ENCODE measurements at regions not wholly inside any gene's neighbourhood (a gene's known extent, or its start where the extent isn't known, plus 50 kb on each side); places are given as distances from the start of the nearest gene placed in this dataset.
"Not testable (repeated sequence)": the region's sequence is repeated elsewhere in the genome, so short reads cannot be mapped to it uniquely, and the experiment has no call there.

DNA sequence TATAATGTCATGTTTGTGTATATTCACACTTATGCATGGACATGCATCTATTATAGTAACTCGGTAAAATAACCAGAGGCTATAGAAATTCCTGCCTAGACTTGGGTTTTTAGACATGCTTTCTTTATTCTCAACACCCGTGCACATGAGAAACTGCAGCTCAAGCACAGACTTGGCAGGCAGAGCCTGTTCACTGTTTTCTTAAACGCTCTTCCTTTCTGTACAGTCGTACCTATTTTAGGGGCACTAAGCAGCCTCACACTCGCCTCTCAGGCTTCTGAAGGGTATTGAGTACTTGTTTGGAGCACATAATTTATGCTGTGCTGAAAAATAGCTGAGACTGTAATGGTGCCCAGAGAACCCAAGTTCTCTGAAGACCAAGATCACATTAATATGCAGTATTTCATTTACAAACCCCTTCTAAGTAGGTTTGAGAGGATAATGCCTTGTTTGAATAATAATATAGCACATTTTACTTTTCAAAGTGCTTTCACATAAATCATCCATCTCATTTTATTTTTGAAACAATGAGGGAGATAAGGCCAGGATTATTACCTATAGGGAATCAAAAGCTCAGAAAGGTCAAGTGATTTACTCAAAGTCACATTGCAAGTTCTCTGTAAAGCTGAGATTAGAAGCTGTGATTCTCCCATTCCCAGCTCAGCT is 429.9 kb downstream of the SPRY2 start:
- no peak for DNase-seq

DNA sequence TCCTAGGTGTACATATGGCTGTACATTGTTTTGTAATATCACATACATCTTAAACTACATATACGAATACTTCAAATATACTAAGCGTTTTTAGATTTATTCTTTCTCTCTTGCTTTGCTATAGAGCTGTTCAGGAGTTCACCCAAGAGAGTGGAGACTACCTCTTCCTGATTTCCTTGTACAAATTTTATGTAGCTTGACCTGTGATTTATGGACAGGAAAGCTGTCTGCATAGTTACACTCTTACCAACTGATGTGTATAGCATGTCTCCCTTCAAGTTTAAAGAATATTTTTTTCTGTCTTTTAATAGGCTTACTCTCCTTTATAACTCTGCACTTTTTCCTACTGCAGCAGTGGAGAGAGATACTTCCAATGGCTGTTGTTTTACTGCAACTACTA is 428.7 kb downstream of the NDFIP2 start:
- DNase-seq, result no peak

DNA sequence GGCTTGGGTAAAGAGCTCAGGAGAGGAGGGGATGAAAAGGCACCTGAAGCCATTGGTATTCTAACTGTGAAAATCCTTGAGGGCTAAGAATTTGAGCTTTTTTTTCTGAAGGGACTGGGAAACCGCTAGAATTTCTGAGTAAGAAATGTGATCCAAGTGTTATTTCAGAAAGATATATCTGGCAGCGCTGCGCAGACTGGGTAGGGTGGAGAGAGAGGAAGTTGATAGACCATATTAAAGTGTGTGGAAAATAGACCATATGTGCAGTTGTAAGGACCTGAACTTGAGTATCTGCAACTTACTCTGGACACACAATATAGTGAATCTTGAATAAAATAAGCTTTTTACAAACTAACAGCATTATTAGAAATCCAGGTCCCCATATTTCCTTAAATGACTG is 427.4 kb downstream of the NDFIP2 start:
- DNase-seq, result no peak

DNA sequence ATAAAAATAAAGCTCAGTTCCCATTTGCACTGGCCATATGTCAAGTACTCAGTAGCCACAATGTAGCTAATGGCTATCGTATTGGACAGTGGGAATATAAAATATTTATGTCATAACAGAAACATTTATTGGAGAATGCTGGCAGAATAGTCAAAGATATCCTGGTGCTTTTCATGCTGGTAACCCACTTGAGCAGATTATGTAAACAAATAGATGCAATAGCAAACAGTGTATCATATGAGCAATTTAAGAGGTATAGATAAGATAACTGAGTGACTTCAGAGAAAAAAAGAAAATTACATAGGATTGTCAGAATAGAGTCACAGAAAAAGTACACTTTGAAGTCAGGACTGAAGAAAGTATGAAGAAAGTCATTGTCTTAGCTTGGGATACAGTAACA is 426.6 kb downstream of the NDFIP2 start:
- no peak for DNase-seq

DNA sequence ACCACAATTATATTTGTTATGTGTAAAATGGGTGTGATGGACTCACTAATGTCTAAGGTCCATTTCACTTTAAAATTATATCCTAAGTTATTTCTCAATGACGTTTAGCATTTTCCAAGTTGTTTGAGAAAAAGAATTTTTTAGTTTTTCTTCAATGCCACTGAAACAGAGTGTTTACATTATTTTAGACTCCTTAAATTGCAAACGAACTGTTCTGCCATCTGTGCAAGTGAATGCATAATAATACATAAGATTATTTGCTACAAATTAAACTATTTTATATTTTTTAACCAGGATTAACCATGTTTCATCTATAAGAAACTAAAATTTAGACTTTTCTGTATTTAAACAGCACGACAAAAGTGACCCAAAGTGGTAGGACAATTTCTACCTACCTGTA is 425.4 kb downstream of the NDFIP2 start:
- no peak for DNase-seq

DNA sequence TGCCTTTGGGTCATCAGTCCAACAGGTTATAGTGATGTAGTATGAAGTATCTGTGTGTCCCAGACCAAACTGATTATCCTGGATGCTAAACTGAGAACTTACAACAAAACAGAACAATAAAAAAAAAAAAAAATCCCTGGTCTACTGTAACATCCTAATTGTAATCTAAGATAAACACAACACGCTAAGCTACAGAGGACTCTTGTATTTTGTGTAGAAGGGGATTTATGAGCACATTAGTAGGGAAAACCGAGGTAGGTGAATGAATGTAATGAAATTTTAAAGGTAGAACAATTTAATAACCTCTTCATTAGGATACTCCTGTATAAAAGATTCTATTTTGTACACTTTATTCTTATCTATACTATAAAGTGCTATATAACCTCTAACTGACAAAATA is 424.1 kb downstream of the NDFIP2 start:
- no peak for DNase-seq

DNA sequence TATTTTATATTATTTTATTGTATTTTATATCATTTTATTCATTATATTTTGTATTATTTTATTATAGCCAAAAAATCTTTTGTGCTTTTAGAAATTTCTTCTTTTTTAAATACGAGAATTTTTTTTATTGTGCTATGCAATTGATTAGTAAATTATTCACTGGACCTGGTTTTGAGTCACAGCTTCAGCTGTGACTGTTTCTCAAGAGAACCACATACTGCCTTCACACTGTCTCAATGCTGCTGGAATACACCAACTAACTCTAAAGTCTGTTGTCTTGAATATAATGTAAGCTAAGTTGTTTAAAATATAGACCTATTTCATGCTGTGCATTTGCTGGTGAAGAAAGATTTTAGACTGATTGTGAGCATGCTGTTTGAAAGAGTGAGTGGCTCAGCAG is 423.6 kb downstream of the NDFIP2 start:
- DNase-seq, result no peak

DNA sequence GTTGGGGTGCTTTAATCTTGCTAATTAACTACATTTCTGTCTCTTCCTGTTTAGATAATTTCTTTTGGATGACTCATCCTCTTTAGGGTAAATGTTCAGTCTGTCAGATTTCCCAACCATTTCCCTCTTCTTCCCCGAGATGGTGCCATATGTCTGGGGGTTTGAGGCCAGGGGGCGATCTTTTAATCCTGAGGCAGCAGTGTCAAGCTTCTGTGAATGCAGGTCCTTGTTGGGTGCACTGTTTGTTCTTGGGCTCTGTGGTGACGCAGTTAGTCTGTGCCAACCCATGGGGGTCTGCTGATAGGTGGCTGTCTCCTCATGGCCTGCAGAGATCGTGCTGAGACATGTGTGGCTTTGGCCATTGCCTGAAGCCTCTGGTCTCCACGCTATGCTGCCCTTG is 420.4 kb downstream of the NDFIP2 start:
- DNase-seq, result peak in 3 of 4 experiments; percentile 22 to 52 (median 39)

DNA sequence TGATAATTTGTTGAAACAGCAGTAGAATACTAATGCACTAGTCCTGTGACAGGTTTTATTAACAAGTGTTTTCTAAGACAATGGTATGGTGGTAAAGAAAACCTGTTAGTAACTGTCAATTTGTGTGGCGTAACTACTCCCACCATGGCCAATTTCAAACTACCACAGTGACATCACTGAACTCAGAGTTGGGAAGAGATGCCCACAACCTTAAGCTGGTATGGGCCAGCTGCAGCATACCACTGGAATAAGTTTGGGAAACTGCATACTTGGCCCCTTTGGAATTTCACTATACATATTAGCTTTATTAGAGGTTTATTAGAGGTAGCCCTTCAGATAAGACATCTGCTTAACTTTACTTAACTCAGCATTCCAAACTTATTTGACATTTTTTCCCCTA is 419.4 kb downstream of the NDFIP2 start:
- DNase-seq, result peak in 1 of 4 experiments; percentile 8

DNA sequence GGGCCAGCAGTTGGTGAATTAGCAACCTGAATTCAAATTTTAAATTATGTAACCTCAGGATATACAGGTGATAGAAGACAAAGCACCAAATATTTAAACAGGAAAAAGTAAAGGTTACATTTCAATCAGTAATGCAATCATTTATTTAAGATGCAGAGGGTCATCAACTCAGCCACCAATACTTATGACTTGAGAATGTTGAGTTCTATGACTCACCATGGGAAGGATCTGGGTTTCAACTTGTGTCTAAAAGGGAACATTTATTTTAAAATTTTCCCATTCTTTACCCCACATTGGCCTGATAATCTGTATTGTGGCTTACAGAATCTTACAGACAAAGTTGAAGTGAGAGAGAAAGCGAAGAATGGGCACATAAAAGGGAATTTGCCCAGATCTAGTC is 418.0 kb downstream of the NDFIP2 start:
- DNase-seq, result no peak

DNA sequence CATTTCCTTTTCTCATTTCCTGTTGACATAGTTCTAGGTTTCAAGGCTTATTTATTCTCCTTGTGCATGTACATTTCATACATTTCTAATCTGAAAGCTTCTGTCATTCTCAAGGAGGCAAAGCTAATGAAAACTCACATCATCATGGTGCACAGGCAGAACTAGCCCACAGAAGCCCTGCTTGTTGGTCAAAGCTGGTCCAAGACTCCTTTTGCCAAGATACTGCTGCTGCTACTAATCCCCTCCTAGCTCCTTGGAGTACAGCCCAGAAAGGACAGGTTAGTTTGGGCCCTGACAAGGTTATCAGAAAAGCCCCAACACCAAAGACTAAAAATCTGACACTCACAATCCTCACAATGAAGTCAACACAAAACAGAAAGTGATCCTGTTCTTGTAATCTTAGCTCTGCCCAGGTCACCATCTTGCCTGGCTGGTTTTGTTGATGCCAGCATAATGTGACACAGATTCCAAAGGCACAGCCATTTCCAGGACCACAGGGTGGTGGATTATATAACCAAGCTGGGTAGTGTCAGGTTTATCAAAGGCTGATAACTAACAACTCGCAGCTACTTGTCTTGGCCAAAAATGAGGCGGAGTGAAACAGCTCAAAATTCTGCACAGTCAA is 417.4 kb downstream of the NDFIP2 start:
- DNase-seq, result no peak

DNA sequence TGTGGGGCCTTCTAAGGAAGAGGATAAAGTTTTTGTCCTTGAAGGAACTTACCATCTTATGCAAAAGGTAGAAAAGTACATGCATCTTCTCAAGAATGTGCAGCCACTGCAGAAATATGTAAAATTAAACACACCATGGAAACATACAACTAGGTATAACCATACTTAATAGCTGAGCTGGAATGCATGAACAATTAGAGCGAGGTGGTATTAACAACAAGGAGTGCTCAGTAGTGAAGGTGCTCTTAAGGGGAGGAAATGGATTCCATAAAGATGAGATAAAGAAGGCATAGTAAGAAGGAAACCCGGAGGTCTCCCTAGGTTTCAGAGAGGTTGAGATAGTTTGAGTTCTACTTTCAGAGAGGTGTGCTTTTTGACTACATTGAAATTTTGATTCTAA is 415.9 kb downstream of the NDFIP2 start:
- DNase-seq, result no peak

DNA sequence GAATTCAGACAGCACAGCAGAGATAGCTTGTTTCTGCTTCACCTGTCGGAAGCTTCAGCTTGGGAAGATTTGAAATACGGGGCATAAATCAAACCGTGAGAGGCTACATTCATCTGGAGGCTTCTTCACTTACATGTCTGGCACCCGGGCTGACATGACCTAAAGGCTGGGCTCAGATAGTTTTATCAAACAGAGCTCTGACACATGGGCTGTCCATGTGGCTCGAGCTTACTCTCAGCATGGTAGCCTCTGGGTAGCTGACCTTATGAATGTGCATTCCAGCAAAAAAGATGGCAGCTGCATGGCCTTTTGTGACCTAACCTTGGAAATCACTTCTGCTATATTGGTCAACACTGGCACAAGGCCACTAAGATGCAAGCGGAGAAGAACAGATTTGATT is 414.5 kb downstream of the NDFIP2 start:
- no peak for DNase-seq

DNA sequence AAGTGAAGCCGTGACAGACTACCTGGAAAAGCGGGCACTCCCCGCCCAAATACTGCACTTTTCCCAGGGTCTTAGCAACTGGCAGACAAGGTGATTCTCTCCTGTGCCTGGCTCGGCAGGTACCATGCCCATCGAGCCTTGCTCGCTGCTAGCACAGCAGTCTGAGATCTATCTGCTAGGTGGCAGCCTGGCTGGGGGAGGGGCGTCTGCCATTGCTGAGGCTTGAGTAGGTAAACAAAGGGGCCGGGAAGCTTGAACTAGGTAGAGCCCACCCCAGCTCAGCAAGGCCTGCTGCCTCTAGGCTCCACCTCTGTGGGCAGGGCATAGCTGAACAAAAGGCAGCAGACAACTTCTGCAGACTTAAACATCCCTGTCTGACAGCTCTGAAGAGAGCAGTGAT is 406.3 kb downstream of the NDFIP2 start:
- DNase-seq, result not testable (repeated sequence)

DNA sequence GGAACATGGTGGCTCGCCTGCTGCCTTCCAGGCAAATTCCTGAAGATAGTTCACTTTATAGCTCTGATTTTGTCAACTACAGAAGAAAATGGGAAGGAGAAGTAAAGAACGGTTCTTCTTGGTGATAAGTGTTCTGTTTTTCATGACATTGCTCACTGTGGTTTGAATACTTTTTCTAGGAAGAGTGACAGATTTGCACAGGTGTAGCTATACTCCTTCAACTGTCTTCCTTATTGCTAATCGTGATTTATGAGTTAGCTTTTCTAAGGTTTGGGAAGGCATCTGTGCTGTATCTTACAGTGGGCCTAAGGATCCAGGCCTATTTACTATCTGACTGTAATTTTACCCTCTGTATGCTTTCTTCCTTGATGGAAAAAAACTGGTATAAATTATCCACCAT is 405.6 kb downstream of the NDFIP2 start:
- DNase-seq, result peak in 2 of 4 experiments; percentile 10 to 30

DNA sequence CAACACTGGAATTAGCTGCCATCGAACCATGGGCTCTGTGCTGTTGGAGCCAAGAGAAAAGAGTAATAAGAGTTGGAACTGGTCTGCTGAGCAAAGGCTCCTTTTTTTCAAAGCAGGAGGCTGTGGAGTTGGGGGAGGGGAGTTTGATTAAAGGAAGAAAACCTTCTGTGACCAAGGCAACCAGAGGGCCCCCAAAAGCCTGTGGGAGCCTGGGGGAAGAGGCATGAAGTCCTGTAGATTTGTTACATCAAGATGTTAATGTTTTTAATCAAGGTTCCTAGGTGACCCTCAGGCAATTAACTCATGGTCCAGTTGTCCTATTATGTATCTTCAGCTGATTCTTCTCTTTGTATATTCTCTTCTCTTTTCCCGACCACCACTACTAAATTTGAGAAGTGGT is 403.9 kb downstream of the NDFIP2 start:
- no peak for DNase-seq

DNA sequence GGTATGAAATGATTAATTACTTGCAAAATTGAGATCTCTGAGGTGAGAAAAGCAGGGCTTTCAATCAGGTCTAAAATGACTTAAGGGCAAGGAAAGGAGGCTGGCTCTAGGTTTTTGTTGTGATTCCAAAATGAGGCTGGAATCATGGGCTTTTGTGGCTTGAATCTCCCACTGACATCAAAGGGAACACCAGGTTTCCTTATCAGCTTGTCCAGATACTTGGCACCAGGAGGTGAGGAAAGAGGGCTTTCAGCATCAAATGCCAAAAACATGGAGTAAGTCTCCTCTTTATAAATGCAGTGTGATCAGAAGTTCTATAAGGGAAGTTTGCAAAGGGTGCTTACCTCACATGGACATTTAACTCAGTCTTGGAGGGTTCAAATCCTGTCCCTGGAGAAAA is 402.3 kb downstream of the NDFIP2 start:
- DNase-seq, result no peak

DNA sequence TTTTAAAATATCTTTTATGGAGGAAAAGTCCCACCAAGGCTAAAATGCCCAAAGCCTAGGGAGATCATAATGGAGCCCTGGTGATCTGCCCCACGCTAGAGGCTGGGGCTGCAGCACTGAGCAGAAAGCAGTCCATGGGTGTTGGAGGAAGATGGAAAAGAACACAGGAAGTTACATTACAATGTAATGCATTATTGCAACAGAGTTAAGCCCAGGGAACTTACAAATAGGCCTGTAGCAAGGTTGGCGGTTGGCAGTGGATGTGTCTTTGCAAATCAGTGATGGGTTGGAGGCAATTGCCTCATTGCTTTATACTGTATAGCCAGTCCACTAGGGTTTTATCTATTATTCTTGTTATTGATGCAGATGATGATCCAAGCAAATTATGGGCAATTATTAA is 399.9 kb downstream of the NDFIP2 start:
- peak; percentile 46 to 83 (median 74) for DNase-seq

DNA sequence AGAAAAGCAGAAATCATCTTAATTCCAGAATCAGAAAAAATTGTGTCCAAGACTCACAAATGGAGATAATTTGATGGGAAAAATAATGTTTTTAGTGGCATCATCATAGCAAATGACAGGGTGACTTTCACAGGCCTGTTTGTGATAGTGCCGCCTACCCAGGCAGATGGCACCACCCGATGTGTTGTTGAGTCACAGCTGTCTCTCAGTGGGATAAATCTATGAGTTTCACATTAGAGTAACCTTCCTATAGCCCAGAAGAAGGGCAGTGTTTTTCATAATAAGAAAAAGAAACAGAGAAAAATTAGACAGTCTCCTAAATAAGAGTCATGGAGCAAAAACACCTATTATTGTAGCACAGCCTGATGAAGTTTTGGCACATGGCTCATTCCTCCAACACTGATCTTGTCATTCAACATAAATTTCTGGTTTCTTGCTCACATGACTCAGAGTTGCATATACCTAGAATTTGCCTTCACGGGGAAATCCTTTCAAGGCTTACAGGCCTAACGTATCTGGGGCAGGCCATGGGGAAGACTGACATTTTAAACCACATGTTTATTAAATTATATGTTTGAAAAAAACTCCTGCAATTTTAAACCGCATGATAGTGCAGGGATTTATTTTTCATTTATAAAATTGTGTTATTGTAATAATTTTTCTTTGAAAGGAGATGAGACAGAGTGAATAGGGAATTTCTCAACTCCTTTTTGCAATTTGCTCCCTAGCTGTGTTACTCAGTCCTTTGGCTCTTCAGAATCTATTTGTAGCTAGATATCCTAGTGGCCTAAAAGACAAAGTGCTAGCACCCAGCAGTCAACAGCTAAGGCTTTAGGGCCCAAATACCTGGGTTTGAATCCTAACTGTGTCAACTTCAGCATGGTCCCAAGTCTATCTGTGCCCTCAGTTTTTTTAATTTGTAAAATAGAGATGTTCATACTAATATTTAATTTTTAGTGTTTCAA is 393.7 kb downstream of the NDFIP2 start:
- DNase-seq, result peak; percentile 25 to 55 (median 42)

DNA sequence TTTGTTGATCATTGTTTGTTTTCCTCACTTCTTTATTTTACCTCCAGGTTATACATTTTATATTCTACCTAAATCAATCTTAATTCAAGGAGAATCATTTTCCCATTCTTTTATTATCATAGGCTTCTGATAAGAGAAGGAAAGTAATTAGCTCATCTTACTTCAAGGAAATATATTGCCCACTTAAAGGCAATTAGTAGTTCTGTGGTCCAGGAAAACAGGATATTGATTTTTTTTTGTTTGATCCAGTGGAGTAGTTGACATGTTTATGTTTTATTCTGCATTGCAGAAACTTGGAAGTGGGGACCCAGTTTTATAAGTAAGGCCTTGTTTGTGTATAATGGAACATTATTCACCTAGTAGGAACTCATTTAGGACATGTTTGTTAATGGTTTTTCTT is 390.6 kb downstream of the NDFIP2 start:
- DNase-seq, result no peak

DNA sequence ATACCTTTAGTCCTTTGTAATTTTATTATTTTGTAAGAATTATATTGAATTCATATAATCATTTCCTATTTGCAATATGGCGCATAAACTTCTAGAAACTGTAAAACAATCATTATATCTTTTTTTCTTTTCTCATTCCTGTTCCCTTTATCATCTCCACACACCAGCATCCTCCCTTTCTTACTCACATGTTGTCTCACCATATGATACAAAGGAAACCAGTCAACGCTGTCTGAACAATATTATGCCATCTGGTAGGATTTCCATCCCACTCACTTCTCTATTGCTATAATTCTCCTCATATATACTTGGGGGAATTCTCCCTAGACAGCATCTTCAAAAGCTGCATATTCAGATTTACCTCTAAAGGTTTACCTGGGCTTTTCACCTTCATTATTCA is 389.8 kb downstream of the NDFIP2 start:
- DNase-seq, result no peak

DNA sequence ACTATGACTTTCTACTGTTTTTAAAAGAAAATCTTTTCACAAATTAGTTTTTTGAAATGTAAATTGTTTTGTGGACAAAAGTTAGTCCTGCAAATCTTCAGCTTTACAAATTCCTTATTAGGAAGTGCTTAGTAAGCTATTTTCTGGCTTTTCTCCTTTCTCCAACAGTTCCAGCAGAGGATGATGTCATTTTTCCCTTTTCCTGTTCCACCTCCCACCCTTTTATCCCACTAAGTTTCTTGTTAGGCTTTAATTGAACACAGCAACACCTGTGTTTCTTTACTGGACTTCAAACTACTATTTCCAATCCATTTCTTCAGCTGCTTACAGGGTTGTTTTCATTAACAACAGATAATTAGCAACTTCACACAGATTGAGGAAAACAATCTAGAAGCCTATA is 389.2 kb downstream of the NDFIP2 start:
- no peak for DNase-seq

DNA sequence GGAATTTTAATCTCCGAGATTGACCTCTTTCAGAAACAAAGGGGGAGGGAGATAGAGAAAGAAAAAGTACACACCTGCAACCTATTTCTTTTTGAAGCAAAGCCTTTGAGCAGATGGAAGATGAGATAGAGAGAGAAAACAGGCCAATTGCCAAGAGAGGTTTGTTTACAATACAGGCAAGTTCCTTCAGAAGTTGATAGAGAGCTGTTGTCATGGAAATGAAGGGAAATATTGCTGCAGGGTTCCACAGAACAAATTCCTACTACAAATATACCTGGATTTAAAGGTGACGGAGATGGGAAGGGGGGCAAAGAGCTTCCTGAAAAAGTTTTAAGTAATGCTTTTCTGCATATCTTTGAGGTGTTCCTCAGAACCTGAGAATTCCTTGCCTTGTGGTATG is 388.4 kb downstream of the NDFIP2 start:
- DNase-seq, result no peak

DNA sequence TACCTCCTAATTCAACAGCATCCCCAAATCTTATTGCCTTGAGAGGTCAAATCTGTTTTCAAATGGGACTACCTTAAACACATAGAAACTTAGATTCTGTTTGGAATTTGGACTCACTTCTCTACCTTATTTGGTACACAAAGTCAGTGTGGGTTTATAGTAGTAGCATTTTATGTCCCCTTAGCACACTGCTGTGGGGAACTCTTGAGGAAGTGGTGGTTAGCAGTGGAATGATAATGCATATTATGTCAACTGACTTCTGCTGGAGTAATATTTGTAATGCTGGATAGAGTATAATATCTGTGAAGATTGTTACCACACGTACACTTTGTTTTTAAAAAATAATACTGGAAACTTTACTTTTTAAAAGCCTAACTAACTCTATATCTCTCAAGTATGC is 386.3 kb downstream of the NDFIP2 start:
- peak; percentile 26 to 67 (median 46) for DNase-seq
